Right lobe of liver (tissue), 6 donors: ENCODE measurements at regions not wholly inside any gene's neighbourhood (a gene's known extent, or its start where the extent isn't known, plus 50 kb on each side); places are given as distances from the start of the nearest gene placed in this dataset.

Source experiments
- ATAC-seq, 4 donors: fragments of 200-7000 bp; cut with Tn5 transposase; one replicate each; pipeline ENCODE4 v1.9.1; 2020; ENCODE audit warnings: mild to moderate bottlenecking in 4 of 4, moderate library complexity in 4 of 4
- DNase-seq, 3 donors: peaks; one replicate each; pipeline ENCODE4 v3.0.0-alpha.2; 2020
- H3K27ac ChIP-seq, 3 donors: fragments of 200-600 bp; one replicate each; pipeline ENCODE4 v1.8.0; 2022
- H3K27me3 ChIP-seq, 2 donors: fragments of 200-600 bp; one replicate each; pipeline ENCODE4 v1.8.0; 2022
- H3K36me3 ChIP-seq, 4 donors: fragments of 200-600 bp; sonication (generic) in 1 of 4; one replicate each; pipeline versions ENCODE4 v1.5.1 to v1.8.0; 2017 to 2022; ENCODE audit warnings: control low read depth in 1 of 4
- H3K4me1 ChIP-seq, 4 donors: fragments of 200-600 bp; sonication (generic) in 1 of 4; one replicate each; pipeline versions ENCODE4 v1.5.1 to v1.8.0; 2017 to 2022; ENCODE audit warnings: control low read depth in 1 of 4
- H3K4me3 ChIP-seq, 3 donors: fragments of 200-600 bp; one replicate each; pipeline ENCODE4 v1.8.0; 2022
- H3K9me3 ChIP-seq, 4 donors: fragments of 200-600 bp; sonication (generic) in 1 of 4; one replicate each; pipeline versions ENCODE4 v1.5.1 to v1.8.0; 2017 to 2022; ENCODE audit warnings: control low read depth in 1 of 4
- CTCF ChIP-seq, 4 donors: fragments of 200-600 bp in 3 of 4; fragments of 450-650 bp in 1 of 4; IDR thresholded peaks; one replicate each; pipeline versions ENCODE4 v1.5.1 to v1.8.0; 2016 to 2022; ENCODE audit warnings: antibody characterized with exemption in 4 of 4, mild to moderate bottlenecking in 2 of 4
- POLR2A ChIP-seq: fragments of 450-650 bp; IDR thresholded peaks from one replicate; pipeline ENCODE4 v1.6.1; 2017; ENCODE audit warnings: antibody characterized with exemption, mild to moderate bottlenecking
- WGBS: methylation state at CpG from one replicate; pipeline ENCODE4 v1.1.6; 2018; ENCODE audit warnings: low coverage, low lambda C conversion rate; ENCODE audit not compliant: insufficient coverage; ENCODE audit errors: missing lambda C conversion rate; 5-methylcytosine and 5-hydroxymethylcytosine counted together
- intact Hi-C, 2 donors: fragments of 100-400 bp; cut with DNase I; formaldehyde crosslinking; loops; one replicate each; pipeline versions ENCODE4 v1.11.2 to v1.14.1; 2022
- donor health status: DM: no; HTN: yes; CAD: no.
- donor health status: DM: no; HTN: no; CAD: no.
- donor health status: DM: no; HTN: no; CAD: no.
- donor health status: DM: no; HTN: yes; CAD: no.
- donor health status: DM: no; HTN: yes; CAD: no.

GRCh38 chr9:26142201-26142600, 464.0 kb upstream of the TUSC1 start:
- intact Hi-C loops: no loop called here
- ATAC-seq: no peak
- no peaks in the 10 kb centered on the region for H3K4me1 ChIP-seq
- no peaks in the 10 kb centered on the region for H3K9me3 ChIP-seq
- H3K27ac ChIP-seq: no peak overlapping the region
- no peak for TF ChIP-seq POLR2A
- no peak for TF ChIP-seq CTCF (IDR thresholded peaks at IDR 0.05)
- H3K27me3 ChIP-seq: no peaks in the 10 kb centered on the region
- no peak overlapping the region for H3K4me3 ChIP-seq
- 50% methylated on average over 5 of the region's 5 CpGs for WGBS
- no peaks in the 10 kb centered on the region for H3K36me3 ChIP-seq
- DNase-seq: no peak

DNA sequence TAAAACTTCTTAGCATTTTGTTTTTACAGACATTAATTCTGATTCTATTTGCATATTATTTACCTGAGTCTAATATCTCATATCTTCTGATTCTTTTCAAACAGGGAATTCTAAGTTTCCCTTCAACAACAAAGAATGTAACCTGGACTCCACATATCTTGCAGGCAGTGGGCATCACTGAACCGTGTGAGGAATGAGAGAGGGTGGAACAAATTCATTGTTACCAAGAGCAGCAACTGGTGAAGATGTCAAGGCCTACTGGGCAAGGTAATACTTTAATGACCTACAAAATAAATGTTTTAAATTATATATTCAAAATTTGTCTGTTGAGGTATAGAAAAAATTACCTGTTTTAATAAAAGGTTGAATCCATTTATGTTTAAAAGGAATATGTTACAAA, 455.3 kb upstream of the TUSC1 start:
- no peak overlapping the region for H3K27ac ChIP-seq
- H3K27me3 ChIP-seq: no peaks in the 10 kb centered on the region
- intact Hi-C loops: no loop called here
- no peak overlapping the region for H3K4me3 ChIP-seq
- H3K4me1 ChIP-seq: no peaks in the 10 kb centered on the region
- no peaks in the 10 kb centered on the region for H3K9me3 ChIP-seq
- TF ChIP-seq CTCF (IDR thresholded peaks at IDR 0.05): no peak
- TF ChIP-seq POLR2A: no peak
- ATAC-seq: no peak
- H3K36me3 ChIP-seq: no peaks in the 10 kb centered on the region
- 20% methylated on average over 1 of the region's 1 CpG for WGBS
- DNase-seq: no peak

DNA sequence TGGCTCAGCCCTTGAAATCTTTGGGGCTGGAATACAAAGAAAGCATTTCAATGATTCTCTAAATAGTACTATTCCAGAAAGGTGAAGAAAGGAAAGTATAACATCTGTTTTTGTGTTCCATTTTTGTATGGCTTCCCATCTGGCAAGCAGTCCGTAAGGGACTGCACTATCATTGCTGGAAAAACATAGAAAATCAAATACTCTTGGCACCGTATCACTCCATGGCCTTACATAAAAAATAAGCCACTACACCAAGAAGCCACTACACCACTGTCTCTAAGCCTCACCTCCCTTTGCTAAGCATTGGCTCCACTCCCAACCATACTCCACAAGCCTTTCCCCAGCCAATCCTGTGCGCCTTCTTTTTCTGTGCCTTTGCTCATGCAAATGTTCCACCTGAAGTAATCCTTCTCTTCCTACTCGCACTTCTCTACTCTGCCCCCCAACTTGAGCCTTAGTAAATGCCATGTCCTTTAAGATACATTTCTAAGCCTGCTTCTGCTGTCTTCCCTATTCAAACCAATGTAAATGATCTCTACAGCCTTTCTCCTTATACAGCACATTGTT, 454.6 kb upstream of the TUSC1 start:
- no peak for ATAC-seq

DNA sequence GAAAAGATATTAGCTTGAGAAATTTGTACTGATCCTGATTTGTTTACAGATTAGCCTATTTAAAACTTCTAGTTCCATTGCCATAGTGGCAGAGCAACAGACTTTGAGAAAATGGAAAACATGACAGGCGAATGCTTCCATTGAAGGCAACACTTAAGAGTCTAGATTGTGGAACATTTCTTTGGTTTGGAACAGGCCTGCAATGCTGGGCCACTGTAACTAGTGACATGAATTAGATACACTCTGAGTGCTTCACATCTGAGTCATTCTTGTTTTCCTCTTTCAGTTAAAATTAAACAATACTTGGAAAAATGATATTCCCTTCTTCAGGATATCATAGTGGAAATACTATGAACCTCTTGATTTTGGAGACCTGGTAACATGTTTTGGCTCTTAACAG, 453.6 kb upstream of the TUSC1 start:
- intact Hi-C loops: no loop called here
- ATAC-seq (no peak), DNase-seq (no peak)
- Histone ChIP-seq H3K36me3 (no peaks in the 10 kb centered on the region), H3K4me1 (no peaks in the 10 kb centered on the region), H3K4me3 (no peak overlapping the region), H3K9me3 (no peaks in the 10 kb centered on the region), H3K27ac (no peak overlapping the region), H3K27me3 (no peaks in the 10 kb centered on the region)
- 50% methylated on average over 1 of the region's 1 CpG for WGBS
- TF ChIP-seq POLR2A (no peak), CTCF (IDR thresholded peaks at IDR 0.05) (no peak)

More for the DNA sequence above, 454.6 kb upstream of the TUSC1 start:
- Histone ChIP-seq H3K4me1 (no peaks in the 10 kb centered on the region), H3K36me3 (no peaks in the 10 kb centered on the region), H3K27ac (no peak overlapping the region), H3K9me3 (no peaks in the 10 kb centered on the region), H3K4me3 (no peak overlapping the region), H3K27me3 (no peaks in the 10 kb centered on the region)
- intact Hi-C loops: no loop called here
- 41% methylated on average over 4 of the region's 4 CpGs for WGBS
- TF ChIP-seq CTCF (IDR thresholded peaks at IDR 0.05): no peak
- TF ChIP-seq POLR2A: no peak
- no peak for DNase-seq

- intact Hi-C loops: no loop called here
- H3K9me3 ChIP-seq: no peaks in the 10 kb centered on the region
- H3K4me3 ChIP-seq: no peak overlapping the region
- no peak overlapping the region for H3K27ac ChIP-seq
- H3K4me1 ChIP-seq: no peaks in the 10 kb centered on the region
- 35% methylated on average over 2 of the region's 2 CpGs for WGBS
- H3K27me3 ChIP-seq: no peaks in the 10 kb centered on the region
- no peak for TF ChIP-seq CTCF (IDR thresholded peaks at IDR 0.05)
- TF ChIP-seq POLR2A: no peak
- DNase-seq (no peak), ATAC-seq (no peak)
- H3K36me3 ChIP-seq: no peaks in the 10 kb centered on the region
Observed at GRCh38 chr9:26129217-26129616, 451.0 kb upstream of the TUSC1 start.
